NT2/D1 (cell line): ENCODE measurements at regions not wholly inside any gene's neighbourhood (a gene's known extent, or its start where the extent isn't known, plus 50 kb on each side); places are given as distances from the start of the nearest gene placed in this dataset.

ENCODE experiments used
- DNase-seq: peaks from one replicate; pipeline ENCODE4 v3.0.0-alpha.2; 2011; ENCODE audit warnings: low read depth, low spot score
- H3K27me3 ChIP-seq: 2 replicates; pipeline ENCODE4 v1.6.0; 2011; ENCODE audit warnings: mild to moderate bottlenecking; ENCODE audit not compliant: insufficient read length, insufficient read depth
- H3K36me3 ChIP-seq: 2 replicates; pipeline ENCODE4 v1.6.1; 2011; ENCODE audit warnings: mild to moderate bottlenecking, low read length, mixed read lengths; ENCODE audit not compliant: insufficient read depth, insufficient read length
- H3K4me1 ChIP-seq: 2 replicates; pipeline ENCODE4 v1.5.1; 2011; ENCODE audit not compliant: insufficient read depth, insufficient read length
- H3K4me3 ChIP-seq: 2 replicates; pipeline ENCODE4 v1.5.1; 2011; ENCODE audit warnings: low read depth; ENCODE audit not compliant: insufficient read length
- H3K9ac ChIP-seq: 2 replicates; pipeline ENCODE4 v1.6.0; 2011; ENCODE audit warnings: low read depth; ENCODE audit not compliant: insufficient read length
- H3K9me3 ChIP-seq: 2 replicates; pipeline ENCODE4 v1.5.1; 2011; ENCODE audit warnings: mild to moderate bottlenecking, low read length; ENCODE audit not compliant: insufficient read depth
- SUZ12 ChIP-seq: IDR thresholded peaks from 2 replicates; pipeline ENCODE4 v1.6.1; 2011; ENCODE audit not compliant: insufficient read length, insufficient read depth; ENCODE audit errors: extremely low read depth
- YY1 ChIP-seq: IDR thresholded peaks from 2 replicates; pipeline ENCODE4 v1.6.1; 2011; ENCODE audit not compliant: insufficient read length, insufficient read depth
- ZNF274 ChIP-seq: IDR thresholded peaks from 2 replicates; pipeline ENCODE4 v1.6.1; 2011; ENCODE audit warnings: mild to moderate bottlenecking, low read depth, low read length

DNA sequence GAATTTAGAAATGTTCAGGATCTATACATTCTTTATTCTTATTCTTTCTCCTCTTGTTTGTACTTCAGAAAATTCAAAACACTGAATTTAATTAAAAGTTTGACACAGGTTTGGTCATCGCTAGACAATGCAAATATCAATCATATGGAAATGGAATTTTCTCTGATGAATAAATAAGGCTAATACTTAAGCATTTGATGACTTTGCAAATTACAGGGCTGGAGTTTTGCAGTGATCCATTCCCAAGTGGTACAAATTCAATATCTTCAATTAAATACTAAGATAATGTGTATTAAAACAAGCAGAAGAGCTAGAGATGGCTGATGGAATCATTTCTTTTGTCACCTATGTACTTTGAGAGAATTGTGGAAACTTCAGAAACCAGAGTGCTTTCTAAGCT, 439.6 kb downstream of the DYNC2H1 start:
- TF ChIP-seq ZNF274, result no peak
- no peak for TF ChIP-seq YY1
- no peak for TF ChIP-seq SUZ12

DNA sequence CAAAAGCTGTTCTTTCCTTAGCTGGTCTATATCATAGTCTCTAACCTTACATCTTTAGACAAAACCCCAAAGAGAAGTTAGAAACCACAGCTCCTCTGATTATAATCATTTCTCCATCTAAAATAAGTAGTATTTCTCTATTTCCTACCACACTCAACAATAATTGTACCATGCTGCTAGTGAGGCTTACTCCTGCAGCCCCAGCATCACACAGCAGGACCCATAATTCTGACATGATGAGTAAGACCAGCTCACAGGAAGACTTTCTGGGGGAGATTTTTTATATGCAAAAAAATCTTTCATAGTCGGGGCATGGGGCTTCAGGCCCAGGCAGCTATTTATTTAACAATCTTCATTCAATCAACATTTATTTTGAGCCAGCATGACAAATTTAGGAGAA, 441.6 kb downstream of the DYNC2H1 start:
- Histone ChIP-seq H3K27me3 (no peaks in the 10 kb centered on the region), H3K4me1 (no peaks in the 10 kb centered on the region), H3K4me3 (no peak overlapping the region), H3K36me3 (no peaks in the 10 kb centered on the region), H3K9ac (no peak overlapping the region), H3K9me3 (no peaks in the 10 kb centered on the region)
- TF ChIP-seq ZNF274 (no peak), YY1 (no peak), SUZ12 (no peak)
- DNase-seq, result no peak

More for the DNA sequence above, 439.6 kb downstream of the DYNC2H1 start:
- Histone ChIP-seq H3K9me3 (no peaks in the 10 kb centered on the region), H3K9ac (no peak overlapping the region), H3K27me3 (no peaks in the 10 kb centered on the region), H3K4me3 (no peak overlapping the region), H3K36me3 (no peaks in the 10 kb centered on the region), H3K4me1 (no peaks in the 10 kb centered on the region)
- no peak for DNase-seq

DNA sequence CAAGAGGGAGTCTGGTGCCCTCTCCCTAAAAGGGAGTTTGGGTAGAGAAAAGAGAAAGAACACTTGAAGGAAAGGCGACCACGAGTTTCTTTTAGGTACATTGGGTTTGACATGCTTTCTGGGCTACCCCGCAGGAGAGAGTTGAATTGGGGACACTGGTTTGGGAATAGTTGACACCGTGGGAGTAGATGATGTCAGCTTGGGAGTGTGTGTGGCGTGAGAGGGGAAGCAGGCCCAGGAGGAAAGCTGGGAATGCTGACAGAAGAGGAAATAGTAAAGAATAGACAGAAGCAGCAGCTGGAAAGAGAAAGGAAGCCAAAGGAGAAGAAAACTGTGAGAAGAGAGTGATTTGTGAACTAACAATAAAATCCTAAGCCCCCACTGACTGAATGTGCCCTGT, 442.9 kb downstream of the DYNC2H1 start:
- Histone ChIP-seq H3K4me3 (no peak overlapping the region), H3K27me3 (no peaks in the 10 kb centered on the region), H3K9me3 (no peaks in the 10 kb centered on the region), H3K36me3 (no peaks in the 10 kb centered on the region), H3K9ac (no peak overlapping the region), H3K4me1 (no peaks in the 10 kb centered on the region)
- TF ChIP-seq YY1 (no peak), SUZ12 (no peak), ZNF274 (no peak)
- DNase-seq, result no peak

DNA sequence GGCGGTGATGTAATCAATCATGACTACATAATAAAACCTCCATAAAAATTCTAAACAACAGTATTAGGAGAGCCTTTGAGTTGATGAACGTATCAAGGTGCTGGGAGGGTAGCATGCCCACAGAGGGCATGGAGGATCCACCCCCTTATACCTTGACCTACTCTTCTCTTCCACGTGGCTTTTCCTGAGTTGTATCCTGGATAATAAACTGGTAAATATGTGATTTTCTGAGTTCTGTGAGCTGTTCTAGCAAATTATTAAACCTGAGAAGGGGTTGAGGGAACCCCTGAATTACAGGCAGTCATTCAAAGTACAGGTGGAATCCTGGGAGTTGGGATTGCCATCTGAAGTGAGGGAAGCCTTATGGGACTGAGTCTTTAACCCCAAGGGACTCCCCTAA, 446.9 kb downstream of the DYNC2H1 start:
- no peak for DNase-seq
- H3K4me3 ChIP-seq, result no peak overlapping the region
- H3K27me3 ChIP-seq, result no peaks in the 10 kb centered on the region
- H3K4me1 ChIP-seq, result no peaks in the 10 kb centered on the region
- H3K9me3 ChIP-seq, result no peaks in the 10 kb centered on the region
- H3K9ac ChIP-seq, result no peak overlapping the region
- H3K36me3 ChIP-seq, result no peaks in the 10 kb centered on the region
- TF ChIP-seq YY1, result no peak
- TF ChIP-seq ZNF274, result no peak
- TF ChIP-seq SUZ12, result no peak

DNA sequence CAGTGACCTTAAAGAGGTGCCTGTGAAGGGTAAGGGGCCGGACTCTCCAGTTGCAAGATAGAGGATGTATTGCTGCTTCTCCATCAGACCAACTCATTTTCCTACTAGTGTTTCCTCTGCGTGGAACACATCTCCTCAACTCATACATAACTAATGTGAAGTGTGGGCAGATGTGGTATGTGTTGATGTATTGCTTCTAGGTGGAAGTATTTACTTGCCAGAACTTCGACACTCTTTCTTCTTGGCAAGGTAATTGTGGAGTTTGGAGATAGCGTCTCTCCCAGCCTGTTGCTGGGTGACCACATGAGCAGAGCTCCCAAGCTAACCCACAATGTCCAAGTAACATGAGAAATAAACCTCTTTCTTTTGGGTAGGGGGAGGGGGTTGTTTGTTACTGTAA, 456.9 kb downstream of the DYNC2H1 start:
- H3K9me3 ChIP-seq, result no peaks in the 10 kb centered on the region
- no peak overlapping the region for H3K9ac ChIP-seq
- no peaks in the 10 kb centered on the region for H3K4me1 ChIP-seq
- H3K36me3 ChIP-seq, result no peaks in the 10 kb centered on the region
- no peak for DNase-seq
- TF ChIP-seq SUZ12, result no peak
- TF ChIP-seq YY1, result no peak
- no peak for TF ChIP-seq ZNF274
- no peak overlapping the region for H3K4me3 ChIP-seq
- H3K27me3 ChIP-seq, result no peaks in the 10 kb centered on the region

DNA sequence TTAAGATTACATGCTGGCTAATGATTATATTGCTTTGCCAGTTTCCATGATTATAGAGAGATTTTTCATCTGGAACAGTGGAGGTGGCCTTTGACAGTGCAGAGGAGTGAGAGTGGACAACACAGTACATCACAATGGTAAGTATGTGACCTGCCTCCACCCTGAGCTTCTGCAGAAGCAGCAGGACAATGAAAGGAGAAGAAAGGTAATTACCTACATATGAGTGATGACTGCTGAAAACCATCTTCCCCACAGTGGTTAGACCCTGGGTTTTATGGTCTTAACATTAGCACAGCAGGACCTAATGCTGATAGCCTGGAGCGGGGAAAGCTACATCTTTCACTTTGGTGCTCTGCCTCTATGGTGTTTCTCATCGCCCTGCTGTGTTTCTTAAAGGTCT, 454.7 kb upstream of the DDI1 start:
- H3K9ac ChIP-seq, result no peak overlapping the region
- TF ChIP-seq ZNF274 (no peak), YY1 (no peak), SUZ12 (no peak)
- no peaks in the 10 kb centered on the region for H3K4me1 ChIP-seq
- H3K9me3 ChIP-seq, result no peaks in the 10 kb centered on the region
- H3K27me3 ChIP-seq, result no peaks in the 10 kb centered on the region
- no peak for DNase-seq
- no peaks in the 10 kb centered on the region for H3K36me3 ChIP-seq
- no peak overlapping the region for H3K4me3 ChIP-seq

DNA sequence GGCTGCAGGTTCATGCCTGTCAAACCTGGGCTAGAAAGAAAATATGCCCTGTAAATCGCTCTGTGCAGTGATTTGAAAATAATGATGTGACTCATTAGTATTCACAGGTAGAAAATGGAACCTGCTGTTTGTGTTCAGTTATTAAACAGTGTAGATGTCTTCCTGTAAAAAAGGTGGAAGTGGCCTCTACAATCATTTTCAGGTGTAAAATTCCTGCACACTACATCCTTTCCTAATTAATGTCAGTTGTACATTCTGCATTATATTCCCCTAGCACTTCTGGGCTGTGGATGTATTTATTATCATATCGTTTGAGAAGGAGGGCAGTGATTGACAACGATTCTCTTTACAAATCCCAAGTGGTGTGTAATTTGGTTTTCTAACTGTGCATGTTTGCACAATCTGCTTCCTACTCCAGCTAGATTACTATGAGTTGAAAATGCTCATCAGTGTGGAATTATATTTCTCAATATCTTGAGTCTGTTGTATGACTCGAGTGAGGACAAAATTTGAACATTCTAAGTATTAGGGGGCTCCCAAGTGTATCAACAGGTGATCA, 454.0 kb upstream of the DDI1 start:
- DNase-seq, result no peak

DNA sequence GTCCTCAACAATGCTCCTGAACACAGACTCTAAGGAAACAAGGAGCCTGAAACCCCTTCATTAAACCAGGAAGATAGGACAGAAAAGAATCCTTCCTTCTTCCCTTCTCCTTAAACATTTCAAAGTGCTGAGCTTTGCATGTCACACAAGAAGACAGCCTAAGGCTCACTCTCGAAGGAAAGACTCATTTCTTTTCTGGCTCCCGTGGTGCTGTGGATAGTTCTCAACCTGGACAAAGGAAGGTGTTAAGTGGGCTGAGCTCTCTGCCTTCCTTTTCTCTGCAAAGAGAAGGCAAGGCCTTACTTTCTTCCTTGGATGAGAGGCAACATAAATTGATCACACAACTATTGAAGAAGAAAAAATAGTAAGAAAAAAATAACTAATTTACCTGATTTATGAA, 452.4 kb upstream of the DDI1 start:
- no peaks in the 10 kb centered on the region for H3K9me3 ChIP-seq
- H3K4me1 ChIP-seq, result no peaks in the 10 kb centered on the region
- H3K9ac ChIP-seq, result no peak overlapping the region
- H3K27me3 ChIP-seq, result no peaks in the 10 kb centered on the region
- TF ChIP-seq YY1, result no peak
- no peak for TF ChIP-seq SUZ12
- no peak for TF ChIP-seq ZNF274
- no peaks in the 10 kb centered on the region for H3K36me3 ChIP-seq
- no peak for DNase-seq
- H3K4me3 ChIP-seq, result no peak overlapping the region

More for the DNA sequence above, 454.0 kb upstream of the DDI1 start:
- TF ChIP-seq ZNF274, result no peak
- Histone ChIP-seq H3K4me1 (no peaks in the 10 kb centered on the region), H3K36me3 (no peaks in the 10 kb centered on the region), H3K4me3 (no peak overlapping the region), H3K9ac (no peak overlapping the region), H3K27me3 (no peaks in the 10 kb centered on the region), H3K9me3 (no peaks in the 10 kb centered on the region)
